ENCODE measurements at regions not wholly inside any gene's neighbourhood (a gene's known extent, or its start where the extent isn't known, plus 50 kb on each side); places are given as distances from the start of the nearest gene placed in this dataset.
"Not testable (repeated sequence)": the region's sequence is repeated elsewhere in the genome, so short reads cannot be mapped to it uniquely, and the experiment has no call there.

- TF ChIP-seq CTCF, POLR2A (IDR thresholded peaks at IDR 0.05): not testable (repeated sequence)
Observed at GRCh38 chr9:64016845-64017406, 1268.1 kb downstream of the FOXD4L5 start.
